ENCODE measurements at regions not wholly inside any gene's neighbourhood (a gene's known extent, or its start where the extent isn't known, plus 50 kb on each side); places are given as distances from the start of the nearest gene placed in this dataset.

- Histone ChIP-seq H3K4me1 (no peaks in the 10 kb centered on the region), H3K4me2 (no peak overlapping the region), H3K4me3 (no peak overlapping the region), H3K27ac (no peak overlapping the region), H3K9me3 (no peaks in the 10 kb centered on the region)
- TF ChIP-seq GATA3 (IDR thresholded peaks at IDR 0.05; ENCODE audit: borderline replicate concordance) (no peak), POLR2AphosphoS2 (conservative IDR thresholded peaks at IDR 0.05; ENCODE audit: low read length) (no peak), CHD4 (IDR thresholded peaks at IDR 0.05; ENCODE audit: borderline replicate concordance) (no peak), RCOR1 (IDR thresholded peaks at IDR 0.05; ENCODE audit: low read depth, low read length) (no peak), ZNF302 (CRISPR knock-in tag; IDR thresholded peaks at IDR 0.05) (no peak), BHLHE40 (IDR thresholded peaks at IDR 0.05; ENCODE audit: low read depth, low read length) (no peak), KDM1A (IDR thresholded peaks at IDR 0.05; ENCODE audit: low read depth) (no peak), HOXA7 (CRISPR knock-in tag; IDR thresholded peaks at IDR 0.05) (no peak), EHMT2 (IDR thresholded peaks at IDR 0.05; ENCODE audit: low read depth) (no peak), REST (IDR thresholded peaks at IDR 0.05) (no peak), CTCF (IDR thresholded peaks at IDR 0.05) (no peak), MAZ (IDR thresholded peaks at IDR 0.05; ENCODE audit: borderline replicate concordance, low read depth, low read length) (no peak), EHF (CRISPR knock-in tag; IDR thresholded peaks at IDR 0.05) (no peak), JUNB (IDR thresholded peaks at IDR 0.05) (no peak), HEYL (CRISPR knock-in tag; IDR thresholded peaks at IDR 0.05) (no peak), HOXB13 (CRISPR knock-in tag; IDR thresholded peaks at IDR 0.05; ENCODE audit: low read depth) (no peak)
- ATAC-seq (no peak), DNase-seq (ENCODE audit: low read depth in 1 of 2, low spot score in 1 of 2) (no peak), FAIRE-seq (no peak)
- CTCF ChIA-PET, result interaction anchor here (0.6 kb wide), 1 partner anchor 109 kb away, joined by 4 read pairs; no protein-coding TSS in a partner anchor
- POLR2A ChIA-PET, result no interaction called here
Measured at GRCh38 chr5:118176146-118176545, 812.2 kb downstream of the DTWD2 start.

- ATAC-seq (no peak), FAIRE-seq (no peak), DNase-seq (ENCODE audit: low read depth in 1 of 2, low spot score in 1 of 2) (no peak)
- Histone ChIP-seq H3K9me3 (no peaks in the 10 kb centered on the region), H3K4me1 (no peaks in the 10 kb centered on the region), H3K4me2 (no peak overlapping the region), H3K27ac (no peak overlapping the region), H3K4me3 (no peak overlapping the region)
- WGBS (ENCODE audit: missing lambda C conversion rate), result 4% methylated on average over 3 of the region's 3 CpGs
- CTCF ChIA-PET, result no interaction called here
- TF ChIP-seq HES2 (IDR thresholded peaks at IDR 0.05) (no peak), FOSL2 (IDR thresholded peaks at IDR 0.05) (no peak), FOSL2 (CRISPR knock-in tag; IDR thresholded peaks at IDR 0.05) (no peak), NPAS2 (CRISPR knock-in tag; IDR thresholded peaks at IDR 0.05; ENCODE audit: borderline replicate concordance) (no peak), ZNF302 (CRISPR knock-in tag; IDR thresholded peaks at IDR 0.05) (no peak), CHD2 (IDR thresholded peaks at IDR 0.05; ENCODE audit: low read length, partially characterized antibody) (no peak), CHD4 (IDR thresholded peaks at IDR 0.05; ENCODE audit: borderline replicate concordance) (no peak), RAD21 (conservative IDR thresholded peaks at IDR 0.05 in 1 of 2, IDR thresholded peaks at IDR 0.05 in 1 of 2) (no peak), FOXS1 (CRISPR knock-in tag; IDR thresholded peaks at IDR 0.05) (no peak)
- POLR2A ChIA-PET, result no interaction called here
Measured at GRCh38 chr5:118174671-118175070, 813.7 kb downstream of the DTWD2 start.
